C4-2B (cell line): ENCODE measurements at regions not wholly inside any gene's neighbourhood (a gene's known extent, or its start where the extent isn't known, plus 50 kb on each side); places are given as distances from the start of the nearest gene placed in this dataset.

Source experiments
- ZFX ChIP-seq: fragments of 450-650 bp; IDR thresholded peaks from 2 replicates; pipeline ENCODE4 v1.6.1; 2017
- TF ChIP-seq, protein P1 (sequence below): fragments of 450-650 bp; conservative IDR thresholded peaks from 2 replicates; pipeline ENCODE4 v1.5.1; 2017; ENCODE audit warnings: mild to moderate bottlenecking

DNA sequence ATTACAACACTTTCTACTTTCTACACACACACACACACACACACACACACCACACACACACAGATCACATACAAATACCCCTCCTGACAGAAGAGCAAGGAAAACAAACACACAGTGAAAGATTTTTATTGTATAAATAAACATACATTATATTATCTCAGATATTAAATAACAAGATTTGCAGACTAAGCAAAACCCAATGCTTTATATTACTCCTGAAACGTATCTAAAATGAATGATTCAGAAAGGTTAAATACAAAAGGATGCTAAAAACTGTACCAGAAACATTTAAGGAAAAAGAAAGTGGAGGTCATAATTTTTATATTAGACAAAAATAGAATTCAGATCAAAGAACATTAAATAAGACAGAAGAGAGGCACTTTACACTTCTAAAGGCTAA is 208.3 kb upstream of the NPSR1 start:
- TF ChIP-seq, protein P1, sequence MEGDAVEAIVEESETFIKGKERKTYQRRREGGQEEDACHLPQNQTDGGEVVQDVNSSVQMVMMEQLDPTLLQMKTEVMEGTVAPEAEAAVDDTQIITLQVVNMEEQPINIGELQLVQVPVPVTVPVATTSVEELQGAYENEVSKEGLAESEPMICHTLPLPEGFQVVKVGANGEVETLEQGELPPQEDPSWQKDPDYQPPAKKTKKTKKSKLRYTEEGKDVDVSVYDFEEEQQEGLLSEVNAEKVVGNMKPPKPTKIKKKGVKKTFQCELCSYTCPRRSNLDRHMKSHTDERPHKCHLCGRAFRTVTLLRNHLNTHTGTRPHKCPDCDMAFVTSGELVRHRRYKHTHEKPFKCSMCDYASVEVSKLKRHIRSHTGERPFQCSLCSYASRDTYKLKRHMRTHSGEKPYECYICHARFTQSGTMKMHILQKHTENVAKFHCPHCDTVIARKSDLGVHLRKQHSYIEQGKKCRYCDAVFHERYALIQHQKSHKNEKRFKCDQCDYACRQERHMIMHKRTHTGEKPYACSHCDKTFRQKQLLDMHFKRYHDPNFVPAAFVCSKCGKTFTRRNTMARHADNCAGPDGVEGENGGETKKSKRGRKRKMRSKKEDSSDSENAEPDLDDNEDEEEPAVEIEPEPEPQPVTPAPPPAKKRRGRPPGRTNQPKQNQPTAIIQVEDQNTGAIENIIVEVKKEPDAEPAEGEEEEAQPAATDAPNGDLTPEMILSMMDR = no peak
- no peak for TF ChIP-seq ZFX
